GM23338 (cell line): ENCODE measurements at regions not wholly inside any gene's neighbourhood (a gene's known extent, or its start where the extent isn't known, plus 50 kb on each side); places are given as distances from the start of the nearest gene placed in this dataset.
"Not testable (repeated sequence)": the region's sequence is repeated elsewhere in the genome, so short reads cannot be mapped to it uniquely, and the experiment has no call there.

ENCODE experiments used
- ATAC-seq: fragments of 200-7000 bp; cut with Tn5 transposase; 3 replicates; pipeline ENCODE4 v1.9.1; 2020
- DNase-seq: peaks from one replicate; pipeline ENCODE4 v3.0.0-alpha.2; 2015; ENCODE audit warnings: low spot score
- H2AFZ ChIP-seq: fragments of 200-600 bp; sonication (generic); 2 replicates; pipeline ENCODE4 v1.8.0; 2016; ENCODE audit warnings: antibody characterized with exemption, mild to moderate bottlenecking, moderate library complexity
- H3F3A ChIP-seq: fragments of 200-600 bp; sonication (generic); replicated peaks from 2 replicates; pipeline ENCODE4 v1.8.0; 2017; ENCODE audit warnings: antibody characterized with exemption, mixed run types, low read depth
- H3K27ac ChIP-seq: fragments of 200-600 bp; sonication (generic); 2 replicates; pipeline ENCODE4 v1.6.1; 2016; ENCODE audit warnings: low read depth
- H3K27me3 ChIP-seq: fragments of 200-600 bp; sonication (generic); 2 replicates; pipeline ENCODE4 v1.8.0; 2016; ENCODE audit warnings: mild to moderate bottlenecking, mixed run types, moderate library complexity; ENCODE audit not compliant: insufficient read depth
- H3K36me3 ChIP-seq: fragments of 200-600 bp; sonication (generic); 2 replicates; pipeline ENCODE4 v1.8.0; 2016; ENCODE audit warnings: mild to moderate bottlenecking; ENCODE audit not compliant: insufficient read depth
- H3K4me1 ChIP-seq: fragments of 200-600 bp; sonication (generic); 2 replicates; pipeline ENCODE4 v1.8.0; 2016; ENCODE audit warnings: mild to moderate bottlenecking, moderate library complexity; ENCODE audit not compliant: insufficient read depth
- H3K4me2 ChIP-seq: fragments of 200-600 bp; sonication (generic); 2 replicates; pipeline ENCODE4 v1.7.1; 2017; ENCODE audit warnings: mixed run types
- H3K4me3 ChIP-seq: fragments of 200-600 bp; sonication (generic); 2 replicates; pipeline ENCODE4 v1.6.1; 2016; ENCODE audit warnings: mixed run types
- H3K79me2 ChIP-seq: fragments of 200-600 bp; sonication (generic); replicated peaks from 2 replicates; pipeline ENCODE4 v1.8.0; 2017; ENCODE audit warnings: mild to moderate bottlenecking; ENCODE audit not compliant: insufficient read depth
- H3K9me2 ChIP-seq: fragments of 200-600 bp; sonication (generic); 2 replicates; pipeline ENCODE4 v1.8.0; 2017; ENCODE audit not compliant: insufficient read depth
- H4K20me1 ChIP-seq: fragments of 200-600 bp; sonication (generic); replicated peaks from 2 replicates; pipeline ENCODE4 v1.8.0; 2017; ENCODE audit warnings: mild to moderate bottlenecking; ENCODE audit not compliant: insufficient read depth
- H3K27ac Mint-ChIP-seq: 2 replicates; pipeline ENCODE4 v1.8.0; 2020; ENCODE audit warnings: inconsistent platforms, mild to moderate bottlenecking, moderate library complexity, mixed read lengths
- H3K27me3 Mint-ChIP-seq: 3 replicates; pipeline ENCODE4 v1.8.0; 2022; ENCODE audit warnings: low read depth, mild to moderate bottlenecking, moderate library complexity, mixed read lengths, inconsistent platforms; ENCODE audit not compliant: insufficient read depth, poor library complexity
- H3K36me3 Mint-ChIP-seq: 3 replicates; pipeline ENCODE4 v1.8.0; 2021; ENCODE audit warnings: low read depth, mild to moderate bottlenecking, inconsistent platforms, moderate library complexity, mixed read lengths
- H3K4me1 Mint-ChIP-seq: 3 replicates; pipeline ENCODE4 v1.8.0; 2020; ENCODE audit warnings: mild to moderate bottlenecking, inconsistent platforms, mixed read lengths
- H3K4me3 Mint-ChIP-seq: 3 replicates; pipeline ENCODE4 v1.8.0; 2021; ENCODE audit warnings: moderate library complexity, mild to moderate bottlenecking, inconsistent platforms, mixed read lengths
- H3K9me3 Mint-ChIP-seq: 3 replicates; pipeline ENCODE4 v1.8.0; 2020; ENCODE audit warnings: moderate library complexity, mild to moderate bottlenecking, inconsistent platforms, mixed read lengths
- CTCF ChIP-seq, 2 experiments: fragments of 200-600 bp in 1 of 2; sonication (generic) in 1 of 2; conservative IDR thresholded peaks; 2 replicates each; pipeline versions ENCODE4 v1.5.1 to v1.6.1; 2016 to 2017; ENCODE audit warnings: antibody characterized with exemption in 2 of 2, low read depth in 2 of 2, mild to moderate bottlenecking in 2 of 2, moderate library complexity in 1 of 2
- ETS1 ChIP-seq: IDR thresholded peaks from 2 replicates; pipeline ENCODE4 v1.6.1; 2016; ENCODE audit warnings: antibody characterized with exemption
- EZH2 ChIP-seq: fragments of 200-600 bp; sonication (generic); IDR thresholded peaks from one replicate; pipeline ENCODE4 v1.8.0; 2017; ENCODE audit warnings: antibody characterized with exemption, mild to moderate bottlenecking, low read depth; ENCODE audit not compliant: unreplicated experiment
- EZH2phosphoT487 ChIP-seq: fragments of 200-600 bp; sonication (generic); IDR thresholded peaks from one replicate; pipeline ENCODE4 v1.8.1; 2018; ENCODE audit warnings: antibody characterized with exemption; ENCODE audit not compliant: unreplicated experiment
- JUNB ChIP-seq: IDR thresholded peaks from one replicate; pipeline ENCODE4 v1.6.1; 2016; ENCODE audit warnings: antibody characterized with exemption; ENCODE audit not compliant: unreplicated experiment
- NANOG ChIP-seq: IDR thresholded peaks from 2 replicates; pipeline ENCODE4 v1.6.1; 2016; ENCODE audit warnings: antibody characterized with exemption, borderline replicate concordance
- POLR2AphosphoS5 ChIP-seq: IDR thresholded peaks from 2 replicates; pipeline ENCODE4 v1.6.1; 2016; ENCODE audit warnings: antibody characterized with exemption, low read depth
- STAT1 ChIP-seq: IDR thresholded peaks from one replicate; pipeline ENCODE4 v1.6.1; 2016; ENCODE audit warnings: antibody characterized with exemption; ENCODE audit not compliant: unreplicated experiment
- ZNF462 ChIP-seq: fragments of 250-450 bp; sonication (Bioruptor Pico); IDR thresholded peaks from 2 replicates; pipeline ENCODE4 v1.5.0; 2020; ENCODE audit warnings: mild to moderate bottlenecking, moderate library complexity

- not testable (repeated sequence) for H3K27me3 ChIP-seq, H3K36me3 Mint-ChIP-seq, H3K4me2 ChIP-seq, H3K36me3 ChIP-seq, H3K4me3 ChIP-seq, ATAC-seq, H3K4me1 Mint-ChIP-seq, H4K20me1 ChIP-seq, H3K9me3 Mint-ChIP-seq, H3F3A ChIP-seq, H2AFZ ChIP-seq, H3K9me2 ChIP-seq, H3K27ac ChIP-seq, DNase-seq, H3K4me3 Mint-ChIP-seq, H3K4me1 ChIP-seq, H3K27me3 Mint-ChIP-seq
- H3K27ac Mint-ChIP-seq = peak overlapping the region; percentile 82
- peaks cover 29% of the 10 kb centered on the region for H3K79me2 ChIP-seq
Observed at GRCh38 chr21:14057841-14058481, 152.8 kb downstream of the LIPI start.

- no peak overlapping the region for H3K4me2 ChIP-seq
- H3K36me3 ChIP-seq = no peaks in the 10 kb centered on the region
- Mint-ChIP-seq H3K27ac (peak overlapping the region; percentile 82), H3K4me1 (no peaks in the 10 kb centered on the region), H3K27me3 (no peaks in the 10 kb centered on the region), H3K36me3 (no peaks in the 10 kb centered on the region; the same call in 1 of the 3 replicates), H3K9me3 (no peaks in the 10 kb centered on the region; the same call in 2 of the 3 replicates), H3K4me3 (no peak overlapping the region)
- H3F3A ChIP-seq = no peaks in the 10 kb centered on the region
- no peak for ATAC-seq
- H3K27ac ChIP-seq = no peak overlapping the region
- no peak overlapping the region for H2AFZ ChIP-seq
- peaks cover 6% of the 10 kb centered on the region for H4K20me1 ChIP-seq
- TF ChIP-seq EZH2 (no peak), EZH2phosphoT487 (no peak), STAT1 (no peak), NANOG (no peak), ETS1 (no peak), JUNB (no peak), CTCF (conservative IDR thresholded peaks at IDR 0.05; ENCODE audit: low read depth in 2 of 2) (no peak), ZNF462 (no peak), POLR2AphosphoS5 (no peak)
- no peak for DNase-seq
- H3K79me2 ChIP-seq = peaks cover 35% of the 10 kb centered on the region
- H3K27me3 ChIP-seq = no peaks in the 10 kb centered on the region
- no peaks in the 10 kb centered on the region for H3K4me1 ChIP-seq
- no peaks in the 10 kb centered on the region for H3K9me2 ChIP-seq
- H3K4me3 ChIP-seq = no peak overlapping the region
Observed at GRCh38 chr21:14057313-14057712, 153.4 kb downstream of the LIPI start.
